ENCODE measurements at regions not wholly inside any gene's neighbourhood (a gene's known extent, or its start where the extent isn't known, plus 50 kb on each side); places are given as distances from the start of the nearest gene placed in this dataset.

DNA sequence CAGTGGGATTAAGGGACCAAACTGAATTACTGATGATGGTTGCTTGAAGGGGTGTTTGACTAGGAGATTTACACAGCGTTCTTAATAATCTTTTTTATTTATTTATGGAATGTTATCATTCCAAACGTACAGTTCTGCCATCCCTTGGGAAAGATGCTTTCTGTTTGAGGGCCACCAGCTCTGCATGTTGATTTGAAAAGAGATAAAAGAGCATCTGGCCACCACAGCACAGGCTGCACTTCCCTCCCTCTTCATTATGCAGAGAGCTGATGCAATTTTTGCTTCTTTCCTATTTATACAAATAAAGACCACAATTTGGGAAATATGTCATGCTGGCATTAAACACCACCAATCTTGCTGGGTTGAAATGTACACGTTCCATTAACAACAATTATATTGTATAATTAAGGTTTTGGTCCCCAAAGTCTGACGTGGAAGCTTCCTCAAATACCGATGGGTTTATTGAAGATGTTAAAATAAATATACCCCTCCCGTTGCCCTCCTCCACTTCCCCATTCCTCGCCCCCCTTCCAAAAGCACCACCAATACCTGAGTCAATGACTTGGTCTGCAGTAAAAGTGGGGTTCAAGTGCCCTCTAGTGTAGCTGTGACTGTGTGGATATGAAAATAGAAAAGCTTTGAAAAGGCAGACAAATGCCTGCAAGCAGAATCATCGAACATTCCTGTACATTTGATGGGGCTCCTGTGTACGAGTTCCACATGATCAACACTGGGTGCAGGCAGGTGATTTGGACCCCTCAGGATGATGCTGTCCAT lies 211.9 kb downstream of the HRH4 start:
- no peak for DNase-seq (ENCODE audit: low read depth)

DNA sequence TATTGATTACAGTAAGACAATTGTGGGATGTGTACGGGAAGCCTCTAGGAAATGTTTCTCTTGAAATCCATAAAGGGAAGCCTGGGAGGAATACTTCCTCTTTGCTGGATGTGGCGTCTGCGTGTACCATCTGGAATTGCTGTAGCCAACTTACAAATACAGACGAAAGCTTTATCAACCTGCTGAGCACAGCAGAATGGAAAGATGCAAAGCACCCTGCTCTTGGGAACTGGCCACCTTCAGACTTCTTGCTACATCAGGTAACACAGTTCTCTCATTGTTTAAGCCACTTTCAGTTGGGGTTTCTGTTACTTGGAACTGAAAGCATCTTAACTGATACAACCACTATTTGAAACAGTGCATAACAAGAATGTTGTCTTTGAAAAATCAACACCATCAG lies 213.8 kb downstream of the HRH4 start:
- DNase-seq (ENCODE audit: low read depth) = no peak

DNA sequence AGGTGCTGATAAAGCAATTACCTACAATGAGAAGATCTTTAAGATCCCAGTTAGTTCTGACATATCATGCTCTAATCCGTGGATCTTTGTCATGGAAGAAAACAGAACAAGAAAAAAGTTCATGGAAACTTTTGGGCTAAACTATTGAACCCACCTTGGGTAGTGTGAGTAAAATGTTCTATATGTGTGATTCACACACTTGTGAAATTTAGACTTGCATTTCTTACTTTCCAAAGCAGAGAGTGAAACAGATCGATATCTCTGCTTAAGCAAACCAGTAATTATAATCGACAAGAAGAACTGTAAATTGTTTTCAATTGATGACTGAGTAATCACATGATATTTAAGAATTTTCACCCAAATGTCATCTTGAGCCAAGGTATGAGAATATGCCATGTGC lies 214.2 kb downstream of the HRH4 start:
- DNase-seq (ENCODE audit: low read depth) = no peak

DNA sequence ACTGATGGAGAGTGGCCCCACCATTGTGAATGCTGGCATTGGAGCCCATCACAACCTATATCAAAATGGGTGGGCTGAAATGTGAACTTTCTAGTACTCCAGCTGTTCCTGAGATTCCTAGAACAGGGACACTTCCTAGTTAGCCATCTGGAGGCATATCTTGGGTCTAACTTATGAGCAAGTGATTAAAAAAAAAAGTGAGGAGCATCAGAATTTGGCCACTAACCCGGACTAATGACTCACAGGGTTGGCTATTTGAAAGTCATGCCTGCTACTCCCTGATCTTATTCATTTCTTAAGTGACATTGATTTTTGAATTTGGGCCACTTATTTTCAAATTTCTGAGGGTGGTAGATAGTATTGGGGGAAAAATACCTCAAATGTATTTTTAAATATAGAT lies 216.6 kb downstream of the HRH4 start:
- no peak for DNase-seq (ENCODE audit: low read depth)

DNA sequence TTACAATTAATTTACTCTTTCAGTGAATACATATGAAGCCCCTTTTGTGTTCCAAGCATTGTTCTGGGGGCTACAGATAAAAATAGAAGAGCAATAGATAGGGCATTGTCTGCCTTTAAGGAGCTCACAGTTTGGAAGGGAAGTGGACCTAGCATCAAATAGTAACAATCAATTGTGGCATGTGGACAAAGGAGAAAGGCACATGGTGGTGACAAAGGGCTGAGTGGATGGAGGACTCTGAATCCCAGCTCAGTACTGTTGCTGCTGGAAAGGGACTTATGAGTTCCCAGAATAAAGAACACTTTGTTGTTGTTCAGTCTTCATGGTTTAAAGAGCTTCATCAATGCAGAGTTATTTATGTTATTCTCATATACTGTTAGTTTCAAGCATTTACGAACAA lies 217.7 kb downstream of the HRH4 start:
- no peak for DNase-seq (ENCODE audit: low read depth)

DNA sequence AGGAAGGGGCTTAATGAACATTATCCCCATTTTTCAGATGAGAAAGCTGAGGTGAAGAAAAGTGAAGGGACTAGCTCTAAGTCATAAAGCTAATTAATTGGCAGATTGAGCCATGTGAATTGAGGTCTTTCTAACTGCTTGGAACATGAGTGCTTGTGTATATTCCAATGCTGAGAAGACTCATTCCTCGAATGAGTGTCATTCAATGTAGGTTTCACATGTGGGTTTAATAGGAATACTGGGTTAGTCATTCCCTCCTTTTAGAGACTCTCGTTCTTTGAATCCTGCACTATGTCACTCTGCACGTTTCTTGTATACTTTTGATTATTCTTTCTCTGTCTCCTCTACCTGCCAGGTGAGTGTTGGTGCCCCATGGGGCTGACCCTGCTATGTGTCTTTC lies 218.2 kb downstream of the HRH4 start:
- no peak for DNase-seq (ENCODE audit: low read depth)

DNA sequence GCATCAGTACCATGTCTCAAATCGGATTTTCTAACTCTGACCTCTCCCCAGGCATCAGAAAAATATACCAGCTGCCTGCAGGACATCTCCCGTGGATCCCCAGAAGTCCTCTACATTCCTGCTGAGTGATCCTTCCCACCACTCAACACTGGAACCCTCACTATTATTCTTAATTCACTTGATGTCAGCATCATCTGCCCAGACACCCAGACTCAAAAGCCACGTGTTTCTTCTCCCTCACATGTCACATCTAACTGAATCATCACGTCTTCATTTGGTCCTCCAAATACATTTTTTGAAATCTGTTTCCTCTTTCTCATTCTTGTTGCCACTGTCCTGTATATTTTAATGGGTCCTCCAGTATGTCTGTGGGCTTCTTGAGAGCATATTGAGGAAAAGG lies 218.6 kb downstream of the HRH4 start:
- no peak for DNase-seq (ENCODE audit: low read depth)

DNA sequence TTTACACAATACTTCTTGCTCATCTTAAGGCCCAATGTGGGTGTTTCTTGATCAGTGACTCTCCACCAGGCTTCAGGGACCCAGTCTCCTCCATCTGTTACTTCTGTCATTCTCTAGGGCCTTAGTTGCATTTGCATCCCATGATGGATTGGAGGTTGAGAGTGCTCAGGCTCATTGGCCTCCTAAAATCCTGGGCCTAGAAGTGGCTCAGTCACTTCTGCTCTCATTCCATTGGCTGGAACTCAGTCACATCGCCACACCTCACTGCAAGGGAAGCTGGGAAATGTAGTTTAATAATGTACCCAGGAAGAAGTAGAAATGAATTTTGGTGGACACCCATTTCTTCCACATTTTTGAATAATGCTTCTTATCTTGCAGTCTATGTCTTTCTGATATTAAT lies 223.5 kb downstream of the HRH4 start:
- no peak for DNase-seq (ENCODE audit: low read depth)

DNA sequence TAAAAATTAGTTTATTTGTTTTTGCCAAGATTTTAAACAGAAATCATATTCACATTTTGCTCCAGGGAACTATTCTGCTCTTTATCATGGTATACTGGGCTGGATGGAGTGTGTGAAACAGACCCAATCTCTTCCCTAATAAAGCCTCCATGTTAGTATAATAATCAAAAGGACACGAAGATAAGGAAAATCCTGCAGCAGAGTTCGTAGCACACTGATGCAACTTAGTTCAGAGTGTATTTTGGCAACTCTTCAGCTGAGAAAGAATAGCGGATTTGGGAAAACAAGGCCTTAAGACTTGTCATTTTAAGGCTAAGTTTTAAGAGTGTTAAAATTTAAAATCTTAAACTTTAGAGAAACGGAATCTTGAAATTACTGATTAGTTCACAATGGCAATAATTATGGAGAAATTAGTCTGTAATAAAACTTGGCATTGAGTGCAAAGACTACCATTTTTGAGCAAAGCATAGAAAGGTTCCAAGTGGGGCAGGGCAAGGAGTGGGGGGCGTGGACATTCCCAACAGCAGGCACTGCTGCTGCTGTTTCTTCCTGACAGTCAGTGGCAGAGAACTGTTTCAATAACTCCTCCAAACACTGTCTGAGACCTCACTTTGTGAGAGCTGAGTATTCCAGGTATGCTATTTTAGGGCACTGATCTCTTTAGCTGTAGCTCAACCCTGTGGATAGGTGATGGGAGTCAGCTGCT lies 225.0 kb downstream of the HRH4 start:
- DNase-seq (ENCODE audit: low read depth) = no peak

DNA sequence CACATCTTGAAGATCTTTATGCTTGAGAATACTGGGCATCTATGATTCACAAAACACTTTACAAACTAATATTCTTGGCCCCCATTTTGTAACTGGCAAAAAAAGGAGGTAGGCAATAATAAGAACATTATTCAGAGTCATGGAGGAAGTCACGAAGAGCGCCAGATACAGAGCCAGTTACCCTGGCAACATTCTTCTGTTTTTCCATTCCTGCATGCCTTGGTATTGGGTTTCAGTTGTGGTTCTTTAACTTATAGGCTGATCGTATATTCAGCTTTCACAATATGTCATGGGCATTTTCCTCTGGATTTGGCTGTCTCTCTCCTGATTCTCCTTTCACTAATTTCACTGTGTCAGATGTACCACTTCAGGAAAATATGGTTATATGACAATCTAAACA lies 234.7 kb downstream of the HRH4 start:
- DNase-seq (ENCODE audit: low read depth) = no peak

DNA sequence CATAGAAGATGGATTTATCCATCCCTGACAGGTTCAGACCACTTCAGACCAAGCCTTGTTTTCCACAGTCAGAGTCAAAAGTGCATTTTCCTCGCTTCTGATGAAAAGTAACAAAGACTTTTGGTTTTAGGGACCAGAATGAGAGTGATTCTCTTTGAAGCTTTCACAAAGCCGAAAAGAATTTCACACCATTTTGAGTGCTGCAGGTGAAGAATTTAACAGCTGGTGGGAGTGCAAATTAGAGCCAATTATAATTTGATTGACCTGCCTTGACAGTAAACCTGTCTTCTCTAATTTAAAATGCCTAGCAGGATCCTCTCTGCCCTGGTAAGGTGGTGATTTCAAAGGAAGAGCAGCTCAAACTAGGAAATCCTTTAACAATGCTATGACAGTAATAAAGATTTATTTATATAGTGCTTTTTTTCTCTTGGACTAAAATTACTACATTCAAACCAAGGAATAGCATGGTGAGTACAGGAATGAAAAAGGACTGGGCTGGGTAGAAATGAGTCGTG lies 241.6 kb downstream of the HRH4 start:
- no peak for DNase-seq (ENCODE audit: low read depth)

DNA sequence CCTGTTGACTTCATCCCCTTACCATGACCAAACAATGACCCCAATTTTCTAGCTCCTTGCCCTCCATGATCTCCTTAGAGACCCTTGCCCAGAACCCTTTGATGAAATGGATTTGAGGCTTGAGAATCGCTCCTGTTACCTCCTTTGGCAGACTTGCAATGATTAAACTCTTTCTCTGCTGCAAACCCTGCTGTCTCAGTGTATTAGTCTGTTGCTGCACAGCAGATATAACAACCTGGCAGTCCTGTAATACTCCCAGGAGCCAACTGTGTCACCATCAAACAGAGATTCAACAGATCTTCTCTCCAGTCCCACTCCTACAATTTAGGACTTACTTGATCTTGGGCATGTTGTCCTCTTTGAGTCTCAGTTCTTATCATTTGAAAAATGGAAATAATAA lies 242.9 kb downstream of the HRH4 start:
- DNase-seq (ENCODE audit: low read depth) = no peak

DNA sequence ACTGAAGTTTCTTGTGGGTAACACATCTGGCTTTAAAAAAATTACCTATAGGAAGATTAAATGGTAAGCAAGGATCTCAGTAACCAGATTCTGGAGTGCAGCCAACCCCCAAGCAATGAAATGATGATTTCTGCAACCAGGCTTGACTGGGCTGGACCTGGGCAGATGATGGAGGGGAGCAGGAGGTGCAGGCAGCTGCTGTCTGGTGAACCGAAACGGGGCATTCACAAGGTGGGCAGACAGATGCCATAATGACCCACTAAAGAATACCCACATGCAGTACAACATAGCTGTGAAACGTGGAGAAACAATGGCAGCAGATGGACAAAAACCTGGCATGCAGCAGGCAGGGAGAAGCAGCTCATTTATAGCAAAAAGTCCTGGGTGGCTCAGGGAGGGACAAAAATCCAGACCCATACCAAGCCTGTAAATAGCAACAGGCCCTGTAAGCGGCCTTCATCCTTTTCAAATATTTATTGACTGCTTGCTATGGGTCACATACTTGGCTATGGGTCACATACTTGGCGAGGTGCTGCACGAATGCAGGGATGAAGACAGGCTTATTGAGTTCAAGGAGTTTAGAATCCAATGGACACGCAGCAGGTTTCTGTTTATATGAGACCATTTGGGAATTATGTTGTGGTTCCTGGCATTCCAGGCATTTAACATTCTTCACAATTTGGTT lies 244.7 kb downstream of the HRH4 start:
- no peak for DNase-seq (ENCODE audit: low read depth)

DNA sequence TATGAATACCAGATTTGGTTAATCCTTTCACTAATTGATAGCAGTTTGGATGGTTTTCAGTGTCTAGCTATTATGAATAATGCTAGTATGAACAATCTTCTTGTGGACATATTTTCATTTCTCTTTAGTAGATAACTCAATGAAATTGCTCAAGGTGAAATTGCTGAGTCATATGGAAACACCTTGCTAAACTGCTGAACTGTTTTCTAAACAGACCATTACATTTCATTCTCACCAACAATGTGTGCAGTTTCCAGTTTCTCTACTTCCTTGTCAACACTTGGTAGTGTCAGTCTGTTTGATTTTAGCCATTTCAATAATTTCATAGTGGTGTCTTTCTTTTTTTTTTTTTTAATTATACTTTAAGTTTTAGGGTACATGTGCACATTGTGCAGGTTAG lies 250.0 kb downstream of the HRH4 start:
- no peak for DNase-seq (ENCODE audit: low read depth)

DNA sequence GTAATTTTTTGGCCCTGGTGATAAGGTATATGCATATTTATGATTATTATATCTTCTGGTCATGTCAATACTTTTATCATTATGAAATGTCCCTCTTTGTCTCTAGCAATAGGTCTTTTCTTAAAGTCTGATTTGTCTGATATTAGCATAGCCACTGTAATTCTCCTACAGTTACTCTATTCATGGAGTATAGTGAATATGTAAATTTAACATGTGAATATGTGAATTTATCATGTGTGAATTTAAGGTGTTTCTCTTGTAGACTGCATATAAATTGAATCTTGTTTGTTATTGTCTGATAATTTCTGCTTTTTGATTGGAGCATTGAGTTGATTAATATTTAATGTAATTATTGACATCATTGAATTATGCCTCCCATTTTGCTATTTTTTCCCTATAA lies 259.4 kb downstream of the HRH4 start:
- DNase-seq (ENCODE audit: low read depth) = no peak

DNA sequence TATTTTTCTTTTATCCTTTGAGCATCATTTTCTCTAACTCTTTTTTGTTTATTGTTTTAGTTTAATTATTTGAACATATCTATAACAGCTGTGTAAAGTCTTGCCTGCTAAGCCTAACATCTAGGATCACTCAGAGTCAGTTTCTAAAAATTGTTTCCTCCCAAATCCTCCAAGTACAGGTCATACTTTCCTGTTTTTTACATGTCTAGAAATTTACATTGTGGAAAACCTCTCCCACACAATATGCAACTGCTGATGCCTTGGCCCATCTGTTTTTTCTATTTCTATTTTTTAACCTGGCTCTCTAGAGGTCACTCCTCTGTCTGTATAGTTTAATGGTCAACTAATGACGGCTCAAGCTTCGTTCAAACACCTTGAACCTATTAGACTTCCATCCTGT lies 261.0 kb downstream of the HRH4 start:
- DNase-seq (ENCODE audit: low read depth) = no peak

DNA sequence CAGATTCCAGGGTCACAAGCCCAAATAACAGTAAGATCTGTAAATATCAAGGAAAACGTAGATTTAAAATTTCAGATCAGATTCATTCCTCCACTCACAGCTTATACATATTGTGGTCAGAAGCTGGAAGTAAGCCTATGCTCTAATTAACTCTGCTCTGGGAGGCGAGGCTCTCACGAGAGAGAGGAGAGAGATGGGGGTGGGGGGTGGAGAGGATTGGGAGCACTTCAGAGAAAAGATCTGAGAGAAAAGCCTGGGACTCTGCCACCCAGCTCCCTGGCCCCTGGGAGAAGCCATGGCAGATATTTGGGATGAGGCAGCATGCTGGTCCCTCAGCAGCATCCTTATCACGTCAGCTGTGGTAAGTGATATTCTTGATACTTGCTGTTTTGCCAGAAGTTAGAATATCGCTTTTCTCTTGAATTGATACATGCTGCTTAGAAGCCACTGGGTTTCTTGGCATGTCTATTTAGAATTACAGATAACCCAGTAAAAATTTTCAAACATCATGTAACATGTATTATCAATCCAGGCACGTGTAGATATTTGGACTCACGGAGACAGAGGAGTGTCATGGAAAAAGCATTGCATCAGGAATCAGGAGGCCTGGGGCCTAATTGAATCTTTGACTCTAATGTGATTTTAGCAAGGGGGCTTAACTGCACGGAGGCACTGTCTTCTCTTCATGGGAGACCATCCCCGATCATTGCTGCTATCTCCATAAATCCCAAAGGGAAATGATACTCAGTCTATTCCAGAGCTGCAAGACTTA lies 265.4 kb downstream of the HRH4 start:
- DNase-seq (ENCODE audit: low read depth) = no peak

DNA sequence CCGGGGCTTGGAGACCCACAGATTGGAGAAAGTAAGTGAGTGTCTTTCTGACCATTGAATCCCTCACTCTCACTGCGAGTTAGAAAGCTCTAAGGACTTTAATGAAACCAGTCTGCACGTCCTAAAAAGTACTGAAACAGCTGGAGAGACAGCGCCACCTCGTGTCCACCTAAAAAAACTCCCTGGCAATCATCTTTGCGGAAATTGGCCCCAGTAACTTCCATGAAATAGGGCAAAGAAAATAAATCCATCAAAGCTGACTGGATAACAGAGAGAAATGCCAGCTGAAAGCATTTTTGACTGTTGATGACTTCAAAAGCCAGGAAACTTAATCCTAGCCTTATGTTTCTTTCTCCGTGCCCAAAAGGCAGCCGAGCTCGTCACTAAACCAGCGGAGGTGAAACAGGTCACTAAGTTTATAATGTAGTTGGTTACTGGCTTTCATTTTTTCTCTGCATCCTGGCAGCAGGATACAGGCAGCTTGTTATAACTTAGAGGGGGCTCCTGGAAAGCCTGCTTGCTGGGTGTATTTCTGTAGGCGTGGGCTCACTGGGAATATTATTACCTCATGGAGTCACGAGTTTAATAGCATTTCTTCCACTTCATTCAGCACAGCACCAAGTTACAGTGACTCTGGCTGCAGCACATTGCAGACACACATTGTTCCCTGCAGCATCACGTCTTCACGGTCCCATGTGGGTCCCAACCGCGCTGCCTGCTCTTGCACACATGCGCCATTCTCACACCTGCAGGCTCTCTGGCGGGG lies 266.5 kb downstream of the HRH4 start:
- DNase-seq (ENCODE audit: low read depth) = peak; percentile 85

DNA sequence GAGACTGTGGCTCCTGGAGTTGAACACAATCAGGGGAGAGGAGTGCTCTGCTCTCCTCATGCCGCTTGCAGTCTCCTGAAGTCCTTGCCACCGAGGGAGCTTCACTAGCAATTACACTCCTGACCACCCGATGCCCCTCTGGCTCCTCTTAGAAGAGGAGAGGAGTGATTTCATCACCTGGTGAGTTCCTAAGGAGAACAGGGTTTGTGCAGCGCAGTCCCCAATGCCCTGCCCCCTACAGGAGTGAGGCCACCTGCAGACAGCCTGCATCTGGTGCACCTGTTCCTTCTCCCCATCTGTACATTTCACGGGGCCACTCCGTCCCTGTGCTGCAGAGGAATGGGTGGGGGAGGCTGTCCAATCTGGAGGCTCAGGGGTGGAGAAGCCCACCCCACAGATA lies 267.2 kb downstream of the HRH4 start:
- no peak for DNase-seq (ENCODE audit: low read depth)

DNA sequence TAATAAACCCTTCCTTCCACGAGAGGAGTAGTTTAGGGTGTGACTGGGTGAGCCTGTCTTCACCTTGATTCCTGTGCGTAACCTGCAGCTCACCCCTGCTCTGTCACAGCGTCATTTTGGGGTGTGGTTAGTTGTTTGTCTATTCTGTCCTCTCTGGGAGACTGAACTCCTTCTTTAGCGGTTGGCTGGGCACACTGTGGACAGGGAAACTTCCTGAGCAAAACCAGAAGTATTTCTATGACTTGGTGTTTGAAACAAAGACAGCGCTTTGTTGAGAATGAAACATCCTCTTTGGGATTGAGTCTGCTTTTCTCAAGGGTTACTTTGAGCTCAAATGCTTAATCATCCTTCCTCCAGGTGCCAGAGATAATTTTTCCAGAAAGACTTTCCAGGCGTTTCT lies 270.7 kb downstream of the HRH4 start:
- no peak for DNase-seq (ENCODE audit: low read depth)

DNA sequence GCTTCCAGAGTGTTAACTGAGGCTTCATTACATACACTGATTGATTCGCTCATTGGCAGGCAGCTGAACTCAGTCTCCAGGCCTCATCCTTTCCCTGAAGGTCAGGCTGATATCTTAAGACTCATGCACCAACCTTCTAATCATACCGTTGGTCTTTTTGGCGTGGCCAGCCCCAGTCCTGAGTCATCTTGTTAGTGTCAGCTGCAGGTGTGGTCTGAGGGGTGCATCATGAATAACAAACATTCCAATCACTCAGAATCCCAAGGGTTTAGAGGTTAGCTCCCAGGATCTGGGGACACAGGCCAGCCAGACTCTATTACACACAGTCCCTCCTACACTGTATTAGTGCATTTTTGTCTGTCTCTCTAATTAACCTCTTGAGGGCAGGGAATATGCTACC lies 271.5 kb downstream of the HRH4 start:
- DNase-seq (ENCODE audit: low read depth) = no peak

DNA sequence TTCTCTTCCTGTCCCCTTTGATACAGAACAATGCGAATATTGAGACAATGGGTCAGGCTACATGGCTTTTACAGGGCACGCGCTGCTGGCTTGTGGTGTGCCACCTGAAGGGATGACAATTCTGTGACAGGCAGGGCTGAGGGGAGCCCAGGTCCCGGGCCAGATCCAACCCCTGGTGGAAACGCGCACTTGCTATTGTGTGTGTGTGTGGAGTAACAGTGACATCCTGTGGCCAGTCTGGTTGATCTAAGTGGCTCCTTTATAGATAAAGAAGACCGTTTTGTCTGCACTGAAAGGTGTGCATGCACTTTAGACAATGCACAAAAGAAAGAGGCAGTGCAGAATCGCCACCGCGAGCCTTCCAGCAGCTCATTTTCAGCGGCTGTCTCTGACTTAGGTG lies 273.6 kb downstream of the HRH4 start:
- DNase-seq (ENCODE audit: low read depth) = no peak

Measured in fibroblast of the conjunctiva (primary cell).